ENCODE measurements at regions not wholly inside any gene's neighbourhood (a gene's known extent, or its start where the extent isn't known, plus 50 kb on each side); places are given as distances from the start of the nearest gene placed in this dataset.

DNA sequence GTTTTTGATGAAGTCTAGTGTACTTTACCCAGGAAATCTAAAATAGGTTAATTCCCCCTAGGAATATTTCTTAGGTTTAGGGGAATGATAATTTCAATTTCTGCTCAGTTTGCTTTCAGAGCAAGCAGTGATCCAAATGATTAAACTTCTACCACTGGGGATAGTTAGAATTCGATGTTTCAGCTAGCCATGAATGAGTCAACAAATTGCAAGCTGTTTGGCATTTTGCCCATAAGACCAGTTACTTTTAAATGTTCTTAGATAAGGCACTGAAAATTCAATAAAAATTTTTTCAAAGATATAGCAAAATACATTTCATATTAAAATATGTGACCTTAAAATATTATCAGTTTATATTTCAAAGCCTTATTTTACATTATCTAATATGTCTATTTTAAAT, 993.6 kb downstream of the ARAP2 start:
- no peaks in the 10 kb centered on the region for H3K79me2 ChIP-seq (ENCODE audit: insufficient read depth)
- H3K4me3 ChIP-seq, result no peak overlapping the region
- no peak overlapping the region for H3K9ac ChIP-seq
- 4 to 16% methylated on average over 1 of the region's 1 CpG for WGBS, 2 experiments (ENCODE audit: low coverage in 1 of 2, low lambda C conversion rate in 2 of 2, missing lambda C conversion rate in 2 of 2)
- no peaks in the 10 kb centered on the region for H3K9me3 ChIP-seq (ENCODE audit: low read depth)
- no peaks in the 10 kb centered on the region for H3K36me3 ChIP-seq (ENCODE audit: low read depth)
- H4K20me1 ChIP-seq (ENCODE audit: insufficient read depth), result no peaks in the 10 kb centered on the region
- no peak overlapping the region for H2AFZ ChIP-seq
- no peaks in the 10 kb centered on the region for H3K9me2 ChIP-seq (ENCODE audit: insufficient read depth)
- H3F3A ChIP-seq (ENCODE audit: insufficient read depth), result no peaks in the 10 kb centered on the region
- peak; percentile 2 for DNase-seq
- H3K27me3 ChIP-seq (replicated peaks; ENCODE audit: insufficient read depth), result no peaks in the 10 kb centered on the region
- no peak overlapping the region for H3K27ac ChIP-seq
- H3K4me2 ChIP-seq (ENCODE audit: unreplicated experiment), result no peak overlapping the region
- in situ Hi-C loops (cut with MboI), result no loop called here
- TF ChIP-seq EZH2 (IDR thresholded peaks at IDR 0.05; ENCODE audit: insufficient read depth, poor library complexity, severe bottlenecking) (no peak), EZH2phosphoT487 (IDR thresholded peaks at IDR 0.05; ENCODE audit: insufficient read depth, low read depth) (no peak)
- H3K4me1 ChIP-seq (ENCODE audit: insufficient read depth), result no peaks in the 10 kb centered on the region

DNA sequence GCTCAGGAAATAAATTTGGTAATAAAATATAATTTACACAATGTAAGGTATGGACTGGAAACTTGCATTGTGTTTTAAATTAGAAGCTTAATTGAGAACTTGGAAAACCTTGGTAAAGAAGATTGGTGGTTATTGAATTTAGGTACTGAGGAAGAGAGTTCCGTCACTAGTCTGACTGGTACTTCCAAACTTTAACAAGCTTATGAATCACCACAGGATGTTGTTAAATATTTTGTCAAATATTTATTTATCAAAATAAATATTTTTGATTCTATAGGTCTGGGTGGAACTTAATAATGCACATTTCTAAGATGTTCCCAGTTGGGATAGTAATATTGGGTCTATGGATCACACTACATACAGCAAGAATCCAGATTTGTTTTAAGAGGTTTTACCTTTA, 992.2 kb downstream of the ARAP2 start:
- 57 to 64% methylated on average over 1 of the region's 1 CpG for WGBS, 2 experiments (ENCODE audit: low coverage in 1 of 2, low lambda C conversion rate in 2 of 2, missing lambda C conversion rate in 2 of 2)
- no peak for DNase-seq
- no peaks in the 10 kb centered on the region for H3K79me2 ChIP-seq (ENCODE audit: insufficient read depth)

DNA sequence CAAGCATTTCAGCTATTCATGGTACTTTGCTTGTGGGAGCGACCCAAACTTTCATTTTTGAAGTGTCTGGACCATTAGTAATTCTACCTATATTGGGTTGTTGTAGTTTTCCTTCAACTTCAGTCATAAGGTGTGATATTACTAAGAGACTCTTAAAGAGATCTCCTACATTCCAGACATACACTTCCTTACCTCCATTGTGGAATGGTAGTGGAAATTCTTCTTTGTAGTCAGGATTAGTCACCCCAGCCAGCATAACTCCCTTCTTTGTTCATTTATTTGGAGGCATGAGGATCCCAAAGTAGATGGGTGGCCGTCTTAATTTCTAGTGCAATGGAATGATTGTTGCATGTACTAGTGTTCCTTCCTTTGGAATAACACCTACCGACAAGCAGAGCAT, 991.4 kb downstream of the ARAP2 start:
- WGBS, 2 experiments (ENCODE audit: low coverage in 1 of 2, low lambda C conversion rate in 2 of 2, missing lambda C conversion rate in 2 of 2), result 22 to 25% methylated on average over 3 of the region's 3 CpGs
- no peak overlapping the region for H3K27ac ChIP-seq
- H3K27me3 ChIP-seq (replicated peaks; ENCODE audit: insufficient read depth), result no peaks in the 10 kb centered on the region
- no peaks in the 10 kb centered on the region for H3K4me1 ChIP-seq (ENCODE audit: insufficient read depth)
- H3K4me2 ChIP-seq (ENCODE audit: unreplicated experiment), result no peak overlapping the region
- no peaks in the 10 kb centered on the region for H3F3A ChIP-seq (ENCODE audit: insufficient read depth)
- no peak overlapping the region for H3K9ac ChIP-seq
- H3K9me2 ChIP-seq (ENCODE audit: insufficient read depth), result no peaks in the 10 kb centered on the region
- in situ Hi-C loops (cut with MboI), result no loop called here
- DNase-seq, result no peak
- no peak overlapping the region for H2AFZ ChIP-seq
- no peaks in the 10 kb centered on the region for H4K20me1 ChIP-seq (ENCODE audit: insufficient read depth)
- H3K4me3 ChIP-seq, result no peak overlapping the region
- no peaks in the 10 kb centered on the region for H3K9me3 ChIP-seq (ENCODE audit: low read depth)
- no peak for TF ChIP-seq EZH2phosphoT487 (IDR thresholded peaks at IDR 0.05; ENCODE audit: insufficient read depth, low read depth)
- no peak for TF ChIP-seq EZH2 (IDR thresholded peaks at IDR 0.05; ENCODE audit: insufficient read depth, poor library complexity, severe bottlenecking)
- no peaks in the 10 kb centered on the region for H3K36me3 ChIP-seq (ENCODE audit: low read depth)
- no peaks in the 10 kb centered on the region for H3K79me2 ChIP-seq (ENCODE audit: insufficient read depth)

More for the DNA sequence above, 992.2 kb downstream of the ARAP2 start:
- no peak overlapping the region for H3K4me2 ChIP-seq (ENCODE audit: unreplicated experiment)
- H2AFZ ChIP-seq, result no peak overlapping the region
- H3K36me3 ChIP-seq (ENCODE audit: low read depth), result no peaks in the 10 kb centered on the region
- H3K9me2 ChIP-seq (ENCODE audit: insufficient read depth), result no peaks in the 10 kb centered on the region
- H3K9ac ChIP-seq, result no peak overlapping the region
- H3K4me3 ChIP-seq, result no peak overlapping the region
- H3K27ac ChIP-seq, result no peak overlapping the region
- TF ChIP-seq EZH2phosphoT487 (IDR thresholded peaks at IDR 0.05; ENCODE audit: insufficient read depth, low read depth), result no peak
- no peaks in the 10 kb centered on the region for H3K9me3 ChIP-seq (ENCODE audit: low read depth)
- H4K20me1 ChIP-seq (ENCODE audit: insufficient read depth), result no peaks in the 10 kb centered on the region
- H3K4me1 ChIP-seq (ENCODE audit: insufficient read depth), result no peaks in the 10 kb centered on the region
- no peaks in the 10 kb centered on the region for H3F3A ChIP-seq (ENCODE audit: insufficient read depth)
- in situ Hi-C loops (cut with MboI), result no loop called here
- H3K27me3 ChIP-seq (replicated peaks; ENCODE audit: insufficient read depth), result no peaks in the 10 kb centered on the region

DNA sequence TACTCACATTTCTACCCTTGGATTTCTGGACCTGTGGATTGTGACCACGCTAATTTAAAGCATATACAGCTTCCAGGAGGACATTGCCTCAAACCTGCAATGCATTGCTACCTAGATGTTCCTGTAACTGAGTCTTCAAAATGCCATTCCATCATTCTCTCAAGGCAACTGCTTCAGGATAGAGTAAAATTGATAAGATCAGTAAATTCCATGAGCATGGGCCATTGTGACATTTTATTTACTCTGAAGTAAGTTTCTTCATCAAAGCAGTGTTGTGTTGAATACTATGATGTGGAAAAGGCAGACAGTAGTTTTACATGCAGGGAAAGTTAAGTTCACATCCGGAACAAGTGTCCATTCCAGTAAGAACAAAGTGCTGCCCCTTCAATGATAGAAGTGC, 991.0 kb downstream of the ARAP2 start:
- H3K9me2 ChIP-seq (ENCODE audit: insufficient read depth), result no peaks in the 10 kb centered on the region
- no peak overlapping the region for H3K4me3 ChIP-seq
- H3F3A ChIP-seq (ENCODE audit: insufficient read depth), result no peaks in the 10 kb centered on the region
- H3K4me1 ChIP-seq (ENCODE audit: insufficient read depth), result no peaks in the 10 kb centered on the region
- no peaks in the 10 kb centered on the region for H4K20me1 ChIP-seq (ENCODE audit: insufficient read depth)
- no peaks in the 10 kb centered on the region for H3K27me3 ChIP-seq (replicated peaks; ENCODE audit: insufficient read depth)
- WGBS, 2 experiments (ENCODE audit: low coverage in 1 of 2, low lambda C conversion rate in 2 of 2, missing lambda C conversion rate in 2 of 2), result 30 to 31% methylated on average over 2 of the region's 2 CpGs
- no peak overlapping the region for H2AFZ ChIP-seq
- H3K9ac ChIP-seq, result no peak overlapping the region
- H3K36me3 ChIP-seq (ENCODE audit: low read depth), result no peaks in the 10 kb centered on the region
- DNase-seq, result no peak
- in situ Hi-C loops (cut with MboI), result no loop called here
- no peak overlapping the region for H3K4me2 ChIP-seq (ENCODE audit: unreplicated experiment)
- no peak overlapping the region for H3K27ac ChIP-seq
- no peaks in the 10 kb centered on the region for H3K9me3 ChIP-seq (ENCODE audit: low read depth)
- no peaks in the 10 kb centered on the region for H3K79me2 ChIP-seq (ENCODE audit: insufficient read depth)
- TF ChIP-seq EZH2phosphoT487 (IDR thresholded peaks at IDR 0.05; ENCODE audit: insufficient read depth, low read depth), result no peak
- TF ChIP-seq EZH2 (IDR thresholded peaks at IDR 0.05; ENCODE audit: insufficient read depth, poor library complexity, severe bottlenecking), result no peak

DNA sequence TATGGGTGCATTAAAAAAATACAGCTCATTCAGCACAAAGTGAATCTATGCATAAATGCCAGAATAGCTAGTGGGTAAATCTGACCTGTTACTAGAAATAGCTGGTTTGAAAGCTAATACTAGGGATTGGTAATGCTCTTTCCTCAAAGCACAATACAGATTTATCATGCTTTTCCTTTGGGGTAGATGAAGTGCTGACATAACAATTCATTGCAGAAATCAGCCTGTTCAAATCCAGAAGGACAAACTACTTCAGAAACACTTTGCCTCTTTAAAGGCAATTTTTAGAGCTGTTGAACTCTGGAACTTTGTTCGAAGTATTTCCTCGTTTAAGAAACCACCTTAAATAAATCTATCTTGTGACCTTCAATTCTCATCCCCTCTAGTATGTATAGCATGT, 957.9 kb downstream of the ARAP2 start:
- H3F3A ChIP-seq (ENCODE audit: insufficient read depth), result no peaks in the 10 kb centered on the region
- WGBS, 2 experiments (ENCODE audit: low coverage in 1 of 2, low lambda C conversion rate in 2 of 2, missing lambda C conversion rate in 2 of 2), result 33 to 36% methylated on average over 2 of the region's 2 CpGs
- no peaks in the 10 kb centered on the region for H3K79me2 ChIP-seq (ENCODE audit: insufficient read depth)
- no peak overlapping the region for H3K4me2 ChIP-seq (ENCODE audit: unreplicated experiment)
- H4K20me1 ChIP-seq (ENCODE audit: insufficient read depth), result no peaks in the 10 kb centered on the region
- H3K27ac ChIP-seq, result no peak overlapping the region
- in situ Hi-C loops (cut with MboI), result no loop called here
- H3K4me3 ChIP-seq, result no peak overlapping the region
- no peak for TF ChIP-seq EZH2 (IDR thresholded peaks at IDR 0.05; ENCODE audit: insufficient read depth, poor library complexity, severe bottlenecking)
- no peak for TF ChIP-seq EZH2phosphoT487 (IDR thresholded peaks at IDR 0.05; ENCODE audit: insufficient read depth, low read depth)
- no peaks in the 10 kb centered on the region for H3K36me3 ChIP-seq (ENCODE audit: low read depth)
- no peaks in the 10 kb centered on the region for H3K9me3 ChIP-seq (ENCODE audit: low read depth)
- H3K27me3 ChIP-seq (replicated peaks; ENCODE audit: insufficient read depth), result no peaks in the 10 kb centered on the region
- H2AFZ ChIP-seq, result no peak overlapping the region
- H3K4me1 ChIP-seq (ENCODE audit: insufficient read depth), result no peaks in the 10 kb centered on the region
- no peaks in the 10 kb centered on the region for H3K9me2 ChIP-seq (ENCODE audit: insufficient read depth)
- no peak for DNase-seq
- H3K9ac ChIP-seq, result no peak overlapping the region
